BJ (cell line): ENCODE measurements at regions not wholly inside any gene's neighbourhood (a gene's known extent, or its start where the extent isn't known, plus 50 kb on each side); places are given as distances from the start of the nearest gene placed in this dataset.

Source experiments
- CTCF ChIA-PET: fragments of 350-600 bp; formaldehyde crosslinking; extraction: SDS; loops from one replicate; lab custom pipeline; 2021; ENCODE audit warnings: antibody characterized with exemption, inconsistent platforms; lab: Yijun Ruan, JAX
- POLR2A ChIA-PET: fragments of 300-600 bp; sonication (Branson Sonifier 250); formaldehyde crosslinking; extraction: SDS; loops from one replicate; lab custom pipeline; 2021; ENCODE audit warnings: antibody characterized with exemption; lab: Charles Lee
- DNase-seq: peaks from one replicate; pipeline ENCODE4 v3.0.0-alpha.2; 2011; ENCODE audit warnings: low read depth
- H3K27me3 ChIP-seq: 2 replicates; pipeline ENCODE4 v1.6.0; 2011; ENCODE audit warnings: low read length; ENCODE audit not compliant: control insufficient read depth, insufficient read depth
- H3K36me3 ChIP-seq: 2 replicates; pipeline ENCODE4 v1.5.1; 2011; ENCODE audit warnings: low read length; ENCODE audit not compliant: control insufficient read depth, insufficient read depth
- H3K4me3 ChIP-seq: 2 replicates; pipeline ENCODE4 v1.5.1; 2011; ENCODE audit warnings: low read depth, mild to moderate bottlenecking, control low read depth, low read length
- CTCF ChIP-seq: IDR thresholded peaks from 2 replicates; pipeline ENCODE4 v1.5.1; 2011; ENCODE audit warnings: low read depth, mild to moderate bottlenecking, control low read depth, inconsistent platforms, low read length, moderate library complexity; ENCODE audit not compliant: insufficient read depth

GRCh38 chr6:2549834-2550233 is 200.9 kb downstream of the MYLK4 start:
- ChIA-PET POLR2A (no interaction called here), CTCF (interaction anchor here (1.6 kb wide), 1 partner anchor 26 kb away, joined by 4 read pairs; no protein-coding TSS in a partner anchor)
- H3K36me3 ChIP-seq = no peaks in the 10 kb centered on the region
- H3K4me3 ChIP-seq = no peak overlapping the region
- H3K27me3 ChIP-seq = no peaks in the 10 kb centered on the region; the same call in 1 of the 2 replicates
- no peak for TF ChIP-seq CTCF
- no peak for DNase-seq

GRCh38 chr6:2547355-2547754 is 203.4 kb downstream of the MYLK4 start:
- no peak overlapping the region for H3K4me3 ChIP-seq
- peaks cover 3% of the 10 kb centered on the region for H3K27me3 ChIP-seq
- no peak for TF ChIP-seq CTCF
- no peak for DNase-seq
- POLR2A ChIA-PET = no interaction called here
- H3K36me3 ChIP-seq = no peaks in the 10 kb centered on the region
- CTCF ChIA-PET = no interaction called here

GRCh38 chr6:2546901-2547300 is 203.8 kb downstream of the MYLK4 start:
- ChIA-PET POLR2A (no interaction called here), CTCF (no interaction called here)
- H3K36me3 ChIP-seq = no peaks in the 10 kb centered on the region
- TF ChIP-seq CTCF = no peak
- H3K4me3 ChIP-seq = no peak overlapping the region
- peaks cover 4% of the 10 kb centered on the region for H3K27me3 ChIP-seq
- no peak for DNase-seq

- H3K4me3 ChIP-seq = no peak overlapping the region
- TF ChIP-seq CTCF = no peak
- ChIA-PET POLR2A (interaction anchor here (0.6 kb wide), 1 partner anchor 419 kb away, joined by 6 read pairs; no protein-coding TSS in a partner anchor), CTCF (interaction anchor here (0.8 to 1.3 kb wide), 4 partner anchors 17 to 89 kb away, joined by 3 to 7 read pairs (median 3); no protein-coding TSS in a partner anchor)
- peaks cover 4% of the 10 kb centered on the region for H3K27me3 ChIP-seq
- DNase-seq = no peak
- no peaks in the 10 kb centered on the region for H3K36me3 ChIP-seq
Measured at GRCh38 chr6:2545383-2546038, 205.2 kb downstream of the MYLK4 start.

- Histone ChIP-seq H3K36me3 (no peaks in the 10 kb centered on the region), H3K27me3 (peaks cover 4% of the 10 kb centered on the region), H3K4me3 (no peak overlapping the region)
- POLR2A ChIA-PET = no interaction called here
- no peak for DNase-seq
- CTCF ChIA-PET = interaction anchor here (1.2 kb wide), 1 partner anchor 8 kb away, joined by 3 read pairs; no protein-coding TSS in a partner anchor
- TF ChIP-seq CTCF = no peak
Measured at GRCh38 chr6:2543321-2543720, 207.4 kb downstream of the MYLK4 start.
